ENCODE measurements at regions not wholly inside any gene's neighbourhood (a gene's known extent, or its start where the extent isn't known, plus 50 kb on each side); places are given as distances from the start of the nearest gene placed in this dataset.
"Not testable (repeated sequence)": the region's sequence is repeated elsewhere in the genome, so short reads cannot be mapped to it uniquely, and the experiment has no call there.

- DNase-seq (ENCODE audit: low spot score), result no peak
These were observed 111.6 kb downstream of the TMEM168 start for GRCh38 chr7:112678626-112679025.

- not testable (repeated sequence) for DNase-seq (ENCODE audit: low spot score)
These were observed 100.6 kb downstream of the TMEM168 start for GRCh38 chr7:112689466-112690177.

GRCh38 chr7:112692333-112692732 lies 97.9 kb downstream of the TMEM168 start:
- no peak for DNase-seq (ENCODE audit: low spot score)

- not testable (repeated sequence) for DNase-seq (ENCODE audit: low spot score)
These were observed 93.0 kb downstream of the TMEM168 start for GRCh38 chr7:112697211-112697610.

- DNase-seq (ENCODE audit: low spot score), result no peak
These were observed 90.3 kb downstream of the TMEM168 start for GRCh38 chr7:112699725-112700513.

- DNase-seq (ENCODE audit: low spot score), result no peak
These were observed 88.7 kb downstream of the TMEM168 start for GRCh38 chr7:112701456-112701855.

- no peak for DNase-seq (ENCODE audit: low spot score)
These were observed 82.5 kb downstream of the TMEM168 start for GRCh38 chr7:112707655-112708054.

- DNase-seq (ENCODE audit: low spot score), result no peak
These were observed 82.0 kb downstream of the TMEM168 start for GRCh38 chr7:112708236-112708635.
